ENCODE measurements at regions not wholly inside any gene's neighbourhood (a gene's known extent, or its start where the extent isn't known, plus 50 kb on each side); places are given as distances from the start of the nearest gene placed in this dataset.
"Not testable (repeated sequence)": the region's sequence is repeated elsewhere in the genome, so short reads cannot be mapped to it uniquely, and the experiment has no call there.

- DNase-seq (ENCODE audit: low read depth) = no peak
Observed at GRCh38 chrX:4110964-4111363, 397.5 kb upstream of the PRKX start.

- no peak for DNase-seq (ENCODE audit: low read depth)
Observed at GRCh38 chrX:4094926-4095325, 381.5 kb upstream of the PRKX start.

GRCh38 chrX:4091046-4091760 lies 377.8 kb upstream of the PRKX start:
- peak; percentile 67 for DNase-seq (ENCODE audit: low read depth)

GRCh38 chrX:4059893-4060292 lies 346.4 kb upstream of the PRKX start:
- no peak for DNase-seq (ENCODE audit: low read depth)

- no peak for DNase-seq (ENCODE audit: low read depth)
Observed at GRCh38 chrX:4043951-4044350, 330.5 kb upstream of the PRKX start.

- no peak for DNase-seq (ENCODE audit: low read depth)
Observed at GRCh38 chrX:4035874-4036273, 322.4 kb upstream of the PRKX start.

- DNase-seq (ENCODE audit: low read depth) = no peak
Observed at GRCh38 chrX:4028151-4028550, 314.7 kb upstream of the PRKX start.

- DNase-seq (ENCODE audit: low read depth) = no peak
Observed at GRCh38 chrX:4005281-4005680, 291.8 kb upstream of the PRKX start.

GRCh38 chrX:4004822-4005221 lies 291.4 kb upstream of the PRKX start:
- DNase-seq (ENCODE audit: low read depth) = no peak

GRCh38 chrX:3994315-3994714 lies 280.9 kb upstream of the PRKX start:
- no peak for DNase-seq (ENCODE audit: low read depth)

GRCh38 chrX:3990569-3990968 lies 277.1 kb upstream of the PRKX start:
- DNase-seq (ENCODE audit: low read depth) = no peak

GRCh38 chrX:3972104-3972858 lies 258.8 kb upstream of the PRKX start:
- DNase-seq (ENCODE audit: low read depth) = not testable (repeated sequence)

- DNase-seq (ENCODE audit: low read depth) = no peak
Observed at GRCh38 chrX:3968749-3969148, 255.3 kb upstream of the PRKX start.

- DNase-seq (ENCODE audit: low read depth) = no peak
Observed at GRCh38 chrX:3963980-3964379, 250.5 kb upstream of the PRKX start.

- peak; percentile 15 for DNase-seq (ENCODE audit: low read depth)
Observed at GRCh38 chrX:3962511-3963311, 249.3 kb upstream of the PRKX start.

GRCh38 chrX:3960952-3961351 lies 247.5 kb upstream of the PRKX start:
- no peak for DNase-seq (ENCODE audit: low read depth)

GRCh38 chrX:3951859-3952258 lies 238.4 kb upstream of the PRKX start:
- no peak for DNase-seq (ENCODE audit: low read depth)

- no peak for DNase-seq (ENCODE audit: low read depth)
Observed at GRCh38 chrX:3950373-3950772, 236.9 kb upstream of the PRKX start.

- DNase-seq (ENCODE audit: low read depth) = no peak
Observed at GRCh38 chrX:3943965-3944364, 230.5 kb upstream of the PRKX start.

GRCh38 chrX:3940000-3940610 lies 226.7 kb upstream of the PRKX start:
- peak; percentile 17 for DNase-seq (ENCODE audit: low read depth)

- DNase-seq (ENCODE audit: low read depth) = no peak
Observed at GRCh38 chrX:3938587-3938986, 225.1 kb upstream of the PRKX start.

GRCh38 chrX:3935196-3935595 lies 221.7 kb upstream of the PRKX start:
- DNase-seq (ENCODE audit: low read depth) = not testable (repeated sequence)

All from RPMI7951 (cell line).